Caki2 (cell line): ENCODE measurements at regions not wholly inside any gene's neighbourhood (a gene's known extent, or its start where the extent isn't known, plus 50 kb on each side); places are given as distances from the start of the nearest gene placed in this dataset.
"Not testable (repeated sequence)": the region's sequence is repeated elsewhere in the genome, so short reads cannot be mapped to it uniquely, and the experiment has no call there.

Source experiments
- DNase-seq: peaks from one replicate; pipeline ENCODE4 v3.0.0-alpha.2; 2015; ENCODE audit warnings: low read depth
- in situ Hi-C: cut with HindIII; loops from 2 replicates; pipeline ENCODE4 v1.10.0; 2016; ENCODE audit warnings: low sequenced_read_pairs, low pct_unique_long_range_greater_than_20kb, mixed read lengths

DNA sequence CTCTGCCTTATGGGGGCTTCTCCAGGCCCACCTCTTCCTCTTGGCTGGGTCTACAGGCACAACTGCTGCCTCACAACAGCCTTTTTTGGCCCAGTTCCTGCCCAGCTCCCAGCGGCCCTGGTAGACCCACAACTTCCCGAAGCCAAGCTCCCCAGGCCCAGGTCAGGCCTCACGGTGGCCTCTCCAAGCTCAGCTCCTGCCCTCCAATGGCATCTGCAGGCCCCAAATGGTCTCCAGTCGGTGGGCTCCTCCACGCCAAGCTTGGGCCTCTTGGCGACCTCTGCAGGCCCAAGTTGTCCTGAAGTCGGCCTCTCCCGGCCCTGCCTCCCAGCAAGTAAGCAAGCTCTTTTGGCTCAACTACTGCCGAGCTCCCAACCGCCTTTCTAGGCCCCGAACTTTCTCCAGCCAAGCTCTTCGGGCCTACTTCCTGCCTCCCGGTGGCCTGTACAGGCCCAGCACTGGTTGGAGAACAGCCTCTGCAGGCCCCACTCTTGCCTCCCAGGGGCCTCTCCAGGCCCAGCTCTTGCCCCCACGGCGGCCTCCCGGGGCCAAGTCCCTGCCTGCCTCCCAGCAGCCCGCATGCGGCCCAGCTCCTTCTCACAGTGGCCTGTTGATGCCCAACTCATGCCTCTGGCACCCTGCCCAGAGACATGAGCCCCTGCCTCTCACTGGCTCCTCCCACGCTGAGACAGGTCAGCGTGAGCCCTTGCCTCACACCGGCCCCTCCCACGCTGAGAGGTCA is 354.6 kb downstream of the ZNF37A start:
- DNase-seq, in situ Hi-C loops: not testable (repeated sequence)

- in situ Hi-C loops, DNase-seq: not testable (repeated sequence)
Observed at GRCh38 chr10:38449618-38450017, 355.5 kb downstream of the ZNF37A start.

GRCh38 chr10:38450372-38451057 is 356.4 kb downstream of the ZNF37A start:
- in situ Hi-C loops: not testable (repeated sequence)

DNA sequence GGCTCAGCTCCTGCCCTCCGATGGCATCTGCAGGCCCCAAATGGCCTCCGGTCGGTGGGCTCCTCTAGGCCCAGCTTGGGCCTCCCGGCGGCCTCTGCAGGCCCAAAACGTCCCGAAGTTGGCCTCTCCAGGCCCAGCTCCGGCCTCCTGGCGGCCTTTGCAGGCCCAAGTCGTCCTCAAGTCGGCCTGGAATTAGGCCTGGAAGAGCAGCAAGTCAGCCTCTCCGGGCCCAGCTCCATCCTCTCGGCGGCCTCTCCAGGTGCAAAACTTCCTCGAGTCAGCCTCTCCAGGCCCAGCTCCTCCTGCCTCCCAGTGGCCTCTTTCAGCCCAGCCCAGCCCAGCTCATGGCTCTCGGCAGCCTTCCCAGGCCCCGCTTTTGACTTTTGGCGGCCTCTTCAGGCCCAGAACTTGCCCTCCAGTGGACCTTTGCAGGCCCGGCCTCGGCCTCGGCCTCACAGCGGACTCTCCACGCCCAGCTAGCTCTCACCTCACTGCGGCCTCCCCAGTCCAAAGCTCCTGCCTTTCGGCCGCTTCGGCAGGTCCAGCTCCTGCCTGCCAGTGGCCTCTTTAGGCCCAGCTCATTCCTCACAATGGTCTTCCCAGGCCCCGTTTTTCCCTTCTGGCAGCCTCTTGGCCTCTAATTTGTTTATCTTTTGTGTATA is 357.3 kb downstream of the ZNF37A start:
- DNase-seq, in situ Hi-C loops: not testable (repeated sequence)

More at GRCh38 chr10:38450372-38451057, 356.4 kb downstream of the ZNF37A start:
- not testable (repeated sequence) for DNase-seq
